GM21367 (cell line): ENCODE measurements at regions not wholly inside any gene's neighbourhood (a gene's known extent, or its start where the extent isn't known, plus 50 kb on each side); places are given as distances from the start of the nearest gene placed in this dataset.

ENCODE experiments used
- ATAC-seq: cut with Tn5 transposase; IDR thresholded peaks from one replicate; pipeline ENCODE4 v1.9.1; 2021; ENCODE audit not compliant: unreplicated experiment

DNA sequence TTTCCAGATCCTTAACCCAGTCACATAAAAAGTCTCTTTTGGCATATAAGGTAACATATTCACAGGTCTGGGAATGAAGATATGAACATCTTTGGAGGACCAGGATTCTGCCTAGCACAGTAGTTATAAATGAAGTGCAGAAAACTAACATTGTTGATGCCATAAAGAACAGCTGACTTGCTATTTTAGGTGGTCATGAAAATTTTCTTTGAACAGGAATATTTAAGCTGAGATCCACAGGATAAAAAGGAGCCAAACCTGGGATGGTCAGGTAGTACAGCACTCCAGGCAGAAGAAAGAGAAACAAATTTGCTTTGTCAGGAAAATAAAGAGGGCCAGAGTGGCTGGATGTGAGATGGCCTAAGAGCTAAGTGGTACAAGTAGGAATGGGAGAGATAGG is 80.0 kb downstream of the CENPW start:
- no peak for ATAC-seq

DNA sequence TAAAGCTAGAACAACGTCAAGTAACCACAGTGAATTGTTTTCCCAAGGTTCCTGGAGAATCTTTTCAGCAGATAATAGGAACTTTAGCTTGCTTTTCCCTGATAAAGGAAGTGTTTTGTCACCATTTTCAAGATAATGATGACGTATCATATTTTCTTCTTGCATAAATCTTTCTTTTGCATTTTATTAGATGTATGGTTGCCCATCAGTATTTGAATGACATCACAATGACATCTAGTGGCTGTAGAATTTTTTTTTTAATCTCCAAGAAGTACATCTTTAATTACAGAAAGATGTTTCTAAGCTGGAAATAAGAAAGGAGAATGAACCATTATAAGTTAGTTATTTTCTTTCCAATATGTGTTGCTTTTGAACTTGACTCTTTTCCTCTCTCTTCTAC is 83.0 kb downstream of the CENPW start:
- no peak for ATAC-seq

DNA sequence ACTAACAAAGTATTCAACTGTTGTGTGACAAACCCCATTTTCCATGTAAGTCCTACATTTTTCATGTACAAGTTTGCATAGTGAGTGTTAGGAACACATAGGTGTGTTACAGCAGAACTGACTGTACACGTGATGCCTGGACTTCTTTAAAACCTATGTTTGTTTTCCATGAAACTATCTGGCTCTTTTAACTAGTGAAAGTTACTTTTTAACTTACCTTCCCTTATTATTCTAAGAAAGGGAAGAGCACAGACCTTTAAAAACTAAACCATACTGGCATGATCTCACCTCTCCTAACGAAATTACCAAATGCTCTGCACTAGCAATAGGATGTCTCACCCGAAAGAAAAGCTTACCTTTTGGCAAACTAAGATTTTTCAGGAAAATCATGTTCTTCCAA is 87.8 kb downstream of the CENPW start:
- no peak for ATAC-seq

DNA sequence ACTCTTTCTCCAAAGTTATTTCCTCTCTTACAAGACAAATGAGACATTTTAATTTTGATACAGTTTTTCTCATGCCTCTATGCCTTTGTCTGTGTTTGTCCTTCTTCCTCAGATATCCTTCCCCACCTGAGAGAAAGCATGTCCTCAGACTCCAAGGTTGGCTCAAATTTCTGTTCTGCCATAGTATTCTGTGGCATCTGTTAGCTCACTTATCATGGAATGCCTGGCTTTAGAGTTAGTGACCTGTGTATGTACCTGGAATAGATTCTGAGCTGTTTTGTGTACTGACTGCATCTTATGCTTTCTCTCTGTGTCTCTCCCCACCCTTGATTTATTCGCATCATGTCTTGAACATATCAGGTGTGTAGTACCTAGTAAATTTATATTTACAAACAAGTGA is 90.0 kb downstream of the CENPW start:
- no peak for ATAC-seq

DNA sequence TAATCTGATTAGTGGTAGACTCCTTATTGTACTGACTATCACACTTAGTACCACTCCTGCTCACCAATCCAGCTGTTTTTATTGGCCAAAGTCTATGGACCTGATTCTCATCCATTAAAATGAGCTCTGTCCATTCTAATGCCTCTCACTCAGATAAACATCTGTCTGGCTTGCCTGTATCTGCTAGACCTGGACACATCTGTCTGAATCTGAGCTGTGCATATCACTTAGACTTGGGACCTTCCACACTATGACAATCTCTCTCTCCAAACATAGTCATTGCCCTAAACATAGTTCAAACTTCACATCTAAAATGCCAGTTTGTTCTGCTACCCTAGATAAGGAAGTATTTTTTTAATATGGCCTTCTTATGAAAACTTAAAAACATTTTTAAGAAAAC is 92.6 kb downstream of the CENPW start:
- no peak for ATAC-seq

DNA sequence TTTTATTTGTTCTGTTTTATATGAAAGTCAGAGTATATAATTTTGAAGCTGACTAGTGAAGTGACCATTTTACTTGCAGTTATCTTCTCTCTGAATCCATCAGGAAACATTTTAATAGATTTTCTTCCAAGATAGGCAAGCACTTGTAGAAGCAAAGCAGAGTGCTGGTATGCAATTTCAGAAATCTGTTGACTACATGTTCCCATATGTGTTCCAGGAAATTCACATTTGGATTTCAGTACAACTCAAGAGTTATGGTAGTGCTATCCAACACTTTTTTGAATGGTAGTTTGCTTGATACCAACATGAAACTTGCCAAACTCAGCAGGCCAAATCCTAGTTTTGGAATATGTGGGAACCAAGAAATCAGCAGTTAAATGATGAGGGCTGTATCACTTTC is 94.0 kb downstream of the CENPW start:
- ATAC-seq: no peak

DNA sequence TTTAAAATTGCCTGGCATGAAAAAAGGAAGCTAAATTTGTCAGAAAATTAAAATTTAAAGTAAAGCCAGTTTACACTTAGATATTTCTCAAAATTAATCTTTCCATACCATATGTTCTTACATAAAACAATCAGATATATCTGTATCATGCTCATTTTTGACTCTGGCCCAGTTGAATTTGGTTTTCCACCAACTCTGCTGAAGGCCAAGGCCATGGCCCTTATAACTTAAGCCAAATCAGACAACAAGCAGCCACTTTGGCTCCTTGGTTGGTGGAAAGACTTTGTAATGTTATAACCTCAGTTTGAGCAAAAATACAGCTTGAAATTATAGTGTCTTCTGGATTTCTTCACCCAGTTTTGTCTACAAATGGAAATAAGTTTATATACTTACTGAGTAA is 97.3 kb downstream of the CENPW start:
- ATAC-seq: no peak

DNA sequence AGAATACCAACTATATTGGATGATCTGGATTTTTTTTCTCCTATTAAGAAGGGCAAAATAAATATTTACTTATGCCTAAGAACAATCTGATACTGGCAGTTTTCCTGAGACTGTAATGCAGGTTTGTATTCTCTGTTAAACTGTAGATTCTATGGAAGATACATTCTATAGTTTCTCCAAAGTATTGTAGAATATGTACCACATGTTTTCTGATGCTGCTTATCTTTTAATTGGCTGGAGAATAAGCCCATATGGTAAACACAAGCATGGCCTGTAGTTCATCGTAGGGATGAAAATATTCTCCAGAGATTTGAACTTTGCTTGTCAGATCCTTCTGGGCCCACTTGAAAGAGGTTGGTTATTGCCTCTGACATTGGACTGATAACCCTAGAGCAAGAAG is 99.1 kb downstream of the CENPW start:
- ATAC-seq: no peak

DNA sequence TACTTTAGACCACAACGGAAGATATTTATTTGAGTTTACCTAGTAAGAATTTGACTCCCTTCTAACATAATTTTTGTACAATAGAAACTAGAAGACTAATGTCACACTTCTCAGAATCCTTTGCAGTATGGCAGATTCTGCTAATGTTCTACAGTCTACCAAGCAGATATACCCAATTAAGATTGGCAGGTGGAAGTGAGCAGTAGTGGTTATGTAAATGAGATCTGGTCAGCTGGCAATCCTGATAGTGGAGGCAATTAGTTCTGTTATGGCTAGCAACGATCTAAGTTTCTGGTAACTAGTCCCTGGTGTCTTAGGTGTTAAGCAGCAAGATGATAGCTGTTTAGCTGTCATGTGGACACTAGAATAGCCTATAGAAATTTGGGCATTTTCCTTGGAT is 101.0 kb downstream of the CENPW start:
- ATAC-seq: no peak

DNA sequence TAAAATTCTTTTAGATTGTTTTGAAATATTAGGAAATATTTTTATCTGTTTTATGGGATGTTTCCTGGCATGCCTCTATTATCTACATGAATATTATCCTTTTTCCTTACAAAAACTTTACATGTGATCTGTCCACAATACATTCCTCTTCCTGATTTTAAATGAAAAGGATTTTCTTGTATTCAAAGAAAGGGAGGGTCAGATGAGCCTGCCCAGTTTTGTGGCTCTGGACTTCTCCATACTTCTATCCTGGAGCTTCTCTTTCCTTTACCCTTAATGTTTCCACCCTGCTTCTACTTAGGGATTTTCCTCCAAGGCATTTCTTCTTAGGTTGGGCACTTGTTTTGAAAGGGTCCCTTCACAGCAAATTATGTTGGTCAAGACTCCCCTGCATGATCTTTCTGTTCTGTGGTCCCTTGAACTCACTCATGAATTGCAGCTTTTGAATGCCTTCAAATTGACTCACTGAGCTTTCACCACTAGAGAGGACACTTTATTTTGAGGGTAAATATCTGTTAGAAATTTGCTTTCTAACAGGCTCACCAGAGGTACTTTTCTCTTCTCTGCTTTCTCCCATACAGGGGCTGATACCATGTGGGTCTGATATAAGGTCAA is 104.9 kb downstream of the CENPW start:
- ATAC-seq: no peak

DNA sequence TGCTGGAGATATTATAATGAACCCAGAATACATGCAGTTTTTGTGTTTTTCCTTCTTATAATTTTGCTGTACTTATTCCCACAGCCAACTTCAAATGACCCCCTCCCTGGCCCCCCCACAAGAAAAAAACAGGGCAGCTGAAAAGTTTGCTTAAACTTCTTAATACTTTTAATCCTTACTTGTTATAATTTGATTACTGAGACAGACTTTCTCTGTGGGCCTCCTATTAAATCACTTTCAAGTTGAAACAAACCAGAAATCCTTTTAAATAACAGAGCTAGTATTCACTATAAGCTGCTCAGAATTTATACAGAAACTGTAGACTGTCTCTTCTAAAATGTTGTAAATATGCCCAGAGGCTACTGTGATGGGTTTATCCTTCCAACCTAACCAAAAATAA is 106.3 kb downstream of the CENPW start:
- ATAC-seq: no peak

DNA sequence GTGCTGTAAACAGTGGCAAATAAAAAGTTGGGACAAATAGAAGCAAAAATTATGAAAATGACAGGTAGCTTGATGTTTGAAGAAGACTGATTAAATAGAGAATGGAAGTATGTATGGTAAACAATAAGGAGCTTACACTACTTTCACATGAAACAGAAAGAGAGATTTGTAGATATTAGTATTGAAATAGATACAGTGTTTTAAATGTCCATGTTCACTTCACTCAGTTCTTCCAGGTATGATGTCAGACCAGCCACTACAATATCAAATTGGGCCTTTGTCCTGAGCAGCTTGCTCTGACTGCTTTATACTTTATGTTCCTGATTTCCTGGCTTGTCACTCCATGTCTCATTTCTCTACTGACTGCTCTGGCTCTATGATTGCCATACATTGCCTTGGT is 107.5 kb downstream of the CENPW start:
- ATAC-seq: no peak

DNA sequence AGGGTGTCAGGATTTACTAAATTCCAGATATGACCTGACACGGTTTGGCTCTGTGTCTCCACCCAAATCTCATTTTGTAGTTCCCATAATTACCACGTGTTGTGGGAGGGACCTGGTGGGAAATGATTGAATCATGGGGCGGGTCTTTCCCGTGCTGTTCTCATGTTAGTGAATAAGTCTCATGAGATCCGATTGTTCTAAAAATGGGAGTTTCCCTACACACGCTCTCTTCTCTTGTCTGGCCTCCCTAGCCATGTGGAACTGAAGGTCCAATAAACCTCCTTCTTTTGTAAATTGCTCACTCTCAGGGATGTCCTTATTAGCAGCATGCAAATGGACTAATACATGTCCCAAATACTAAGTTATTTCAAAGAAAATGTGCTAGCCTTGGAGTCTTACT is 121.1 kb downstream of the CENPW start:
- no peak for ATAC-seq

DNA sequence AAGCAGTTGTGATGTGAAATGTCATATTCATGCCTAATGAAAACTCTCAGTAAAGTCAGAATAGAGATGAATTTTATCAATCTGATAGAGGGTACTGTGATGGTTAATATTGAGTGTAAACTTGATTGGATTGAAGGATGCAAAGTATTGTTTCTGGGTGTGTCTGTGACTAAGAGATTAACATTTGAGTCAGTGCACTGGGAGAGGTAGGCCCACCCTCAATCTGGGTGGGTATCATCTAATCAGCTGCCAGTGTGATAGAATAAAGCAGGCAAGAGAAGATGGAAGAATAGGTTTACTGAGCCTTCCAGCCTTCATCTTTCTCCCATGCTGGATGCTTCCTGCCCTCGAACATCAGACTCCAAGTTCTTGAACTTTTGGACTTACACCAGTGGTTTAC is 124.3 kb downstream of the CENPW start:
- no peak for ATAC-seq

DNA sequence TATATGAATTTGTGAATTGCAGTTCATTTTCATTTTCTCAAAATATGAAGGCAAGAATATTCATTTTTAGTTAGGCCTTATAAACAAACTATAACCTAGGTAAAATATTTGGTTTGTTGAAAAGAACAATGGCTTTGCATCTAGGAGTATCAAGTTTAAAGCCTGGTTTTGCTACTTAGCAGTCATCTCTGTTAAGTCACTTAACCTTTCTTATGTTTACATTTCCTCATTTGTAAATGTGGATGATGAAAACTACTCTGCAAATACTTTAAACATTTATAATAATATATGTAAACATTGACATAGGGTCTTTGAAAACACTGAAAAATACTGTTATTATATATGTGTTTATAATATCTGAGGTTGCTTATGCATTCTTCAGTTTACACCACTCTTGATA is 135.5 kb downstream of the CENPW start:
- ATAC-seq: no peak

DNA sequence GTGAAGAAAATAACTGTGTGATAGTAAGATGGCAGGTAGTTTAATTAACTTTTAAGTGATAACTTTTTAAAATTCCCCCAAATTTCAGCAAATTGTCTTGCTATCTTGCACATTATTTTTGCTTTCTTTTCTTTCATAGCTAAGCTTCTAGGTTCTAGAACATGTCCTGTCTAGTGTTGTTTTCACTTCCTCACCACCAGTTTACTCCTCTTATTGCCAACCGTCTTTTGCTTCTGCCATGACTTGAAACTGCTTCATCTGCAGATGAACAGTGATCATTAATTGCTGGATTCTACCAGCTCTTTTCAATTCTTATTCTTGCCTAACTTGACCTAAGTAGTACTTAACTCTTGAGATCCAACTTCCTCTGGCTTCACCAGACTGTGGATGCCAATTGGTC is 137.8 kb downstream of the CENPW start:
- peak; percentile 62 for ATAC-seq

DNA sequence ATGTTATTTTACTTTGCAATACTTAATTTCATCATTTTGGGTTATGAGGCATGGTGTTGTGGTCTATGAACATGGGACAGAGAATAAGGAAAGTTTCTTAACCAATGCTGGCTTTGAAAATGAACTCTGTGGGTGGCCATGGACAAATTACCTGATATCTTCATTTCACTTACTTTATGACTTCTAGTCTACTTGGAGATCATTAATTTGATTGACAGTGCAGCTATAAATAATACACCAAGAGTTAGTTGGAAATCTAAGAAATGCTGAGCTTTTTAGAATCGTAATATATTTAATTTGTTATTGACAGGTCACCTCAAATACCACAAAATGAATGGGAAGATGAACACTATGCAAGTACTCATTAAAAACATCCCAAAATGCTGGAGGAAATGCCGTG is 140.4 kb downstream of the CENPW start:
- no peak for ATAC-seq

DNA sequence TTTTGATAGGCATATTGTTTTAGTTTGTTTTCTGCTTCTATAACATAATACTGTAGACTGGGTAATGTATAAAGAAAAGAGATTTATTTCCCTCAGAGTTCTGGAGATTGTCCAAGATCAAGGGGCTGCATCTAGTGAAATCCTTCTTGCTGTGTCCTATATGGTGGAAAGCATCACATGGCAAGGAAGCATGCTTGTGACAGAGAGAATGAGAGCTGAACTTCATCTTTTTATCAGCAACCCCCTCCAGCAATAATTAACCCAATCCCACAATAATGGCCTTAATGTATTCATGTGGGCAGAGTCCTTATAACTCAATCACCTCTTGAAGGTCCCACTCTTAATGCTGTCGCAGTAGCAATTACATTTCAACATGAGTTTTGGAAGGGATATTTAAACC is 141.4 kb downstream of the CENPW start:
- ATAC-seq: no peak

DNA sequence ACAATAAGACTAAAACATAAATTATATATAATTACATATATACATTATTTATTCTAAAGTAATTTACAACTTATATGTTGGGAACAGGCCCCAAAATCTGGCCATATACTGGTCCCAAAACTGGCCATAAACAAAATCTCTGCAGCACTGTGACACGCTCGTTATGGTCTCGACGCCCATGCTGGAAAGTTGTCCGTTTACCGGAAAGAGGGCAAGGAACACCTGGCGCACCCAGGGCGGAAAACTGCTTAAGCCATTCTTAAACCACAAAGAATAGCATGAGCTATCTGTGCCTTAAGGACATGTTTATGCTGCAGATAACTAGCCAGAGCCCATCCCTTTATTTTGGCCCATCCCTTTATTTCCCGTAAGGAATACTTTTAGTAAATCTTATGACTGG is 164.9 kb downstream of the CENPW start:
- no peak for ATAC-seq

DNA sequence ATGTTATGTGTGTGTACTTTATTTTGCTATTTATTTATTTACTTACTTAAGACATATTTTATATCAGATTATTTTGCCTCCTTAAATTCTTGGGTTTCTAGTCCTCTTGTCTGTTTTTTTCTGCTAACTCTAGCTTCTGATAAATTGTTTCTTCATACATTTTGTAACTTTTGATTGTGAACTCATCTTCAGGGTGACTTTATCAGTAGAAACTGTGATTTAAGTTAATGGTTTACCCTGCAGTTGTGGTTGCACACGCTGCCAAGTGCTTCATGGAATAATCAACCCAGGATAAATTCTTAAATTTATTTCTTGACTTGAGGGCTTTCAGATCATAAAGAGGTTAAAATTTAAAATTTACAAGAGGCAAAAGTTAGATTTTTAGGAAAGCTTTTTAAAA is 173.3 kb downstream of the CENPW start:
- ATAC-seq: no peak

DNA sequence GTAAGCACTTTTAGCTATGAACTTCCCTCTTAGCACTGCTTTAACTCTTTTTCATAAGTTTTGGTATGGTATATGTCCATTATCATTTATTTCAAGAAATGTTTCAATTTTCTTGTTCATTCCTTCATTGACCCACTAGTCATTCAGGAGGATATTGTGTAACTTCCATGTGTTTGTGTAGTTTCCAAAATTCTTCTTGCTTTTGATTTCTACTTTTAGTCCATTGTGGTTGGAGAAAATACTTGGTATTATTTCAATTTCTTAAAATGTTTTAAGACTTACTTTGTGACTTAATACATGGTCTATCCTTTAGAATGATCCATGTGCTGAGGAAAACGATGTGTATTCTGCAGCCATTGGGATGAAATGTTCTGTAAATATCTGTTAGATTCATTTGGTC is 176.5 kb downstream of the CENPW start:
- no peak for ATAC-seq

DNA sequence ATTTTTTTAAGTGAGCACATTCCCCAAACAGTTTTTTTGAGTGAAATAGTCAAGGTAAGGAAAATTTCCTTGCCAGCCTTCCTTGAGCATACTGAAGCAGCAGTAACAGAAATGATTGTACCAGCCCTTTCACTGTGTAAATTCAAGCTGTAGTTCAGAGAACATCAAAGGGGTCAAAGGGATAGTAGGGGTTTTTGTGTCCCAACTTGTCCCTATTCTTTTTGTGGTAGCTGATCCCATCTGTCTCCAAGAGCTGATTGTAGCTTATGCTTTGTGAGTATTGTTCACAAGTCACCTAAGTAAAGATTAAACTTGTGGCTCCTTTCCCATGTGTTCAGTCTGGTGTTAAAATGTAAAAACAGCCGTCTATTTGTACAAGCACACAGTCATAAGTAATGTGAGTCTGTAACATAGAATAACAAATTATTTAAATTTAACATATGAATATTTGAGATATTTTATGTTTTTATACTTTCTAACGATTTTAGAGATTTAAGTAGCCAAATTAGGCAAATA is 185.0 kb downstream of the CENPW start:
- ATAC-seq: no peak

DNA sequence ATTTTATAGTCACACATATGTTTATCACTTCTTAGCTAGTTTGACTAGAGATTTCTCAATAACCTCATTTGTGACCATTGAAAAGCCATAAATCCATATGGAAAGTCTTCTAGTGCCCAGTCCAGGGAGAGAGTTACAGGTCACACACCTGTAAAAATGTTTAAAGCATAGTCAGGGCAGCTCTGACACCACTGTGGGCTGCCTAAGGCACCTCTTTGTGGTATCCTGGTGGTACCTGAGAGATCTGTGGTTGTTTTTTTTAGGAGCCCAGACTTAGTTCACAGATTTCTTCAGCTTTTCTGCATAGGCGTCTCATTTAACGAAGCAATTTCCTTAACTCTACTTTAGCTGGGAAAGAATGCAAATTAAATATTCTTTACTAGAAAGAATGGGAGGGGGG is 186.6 kb downstream of the CENPW start:
- no peak for ATAC-seq
